ENCODE measurements at regions not wholly inside any gene's neighbourhood (a gene's known extent, or its start where the extent isn't known, plus 50 kb on each side); places are given as distances from the start of the nearest gene placed in this dataset.

DNA sequence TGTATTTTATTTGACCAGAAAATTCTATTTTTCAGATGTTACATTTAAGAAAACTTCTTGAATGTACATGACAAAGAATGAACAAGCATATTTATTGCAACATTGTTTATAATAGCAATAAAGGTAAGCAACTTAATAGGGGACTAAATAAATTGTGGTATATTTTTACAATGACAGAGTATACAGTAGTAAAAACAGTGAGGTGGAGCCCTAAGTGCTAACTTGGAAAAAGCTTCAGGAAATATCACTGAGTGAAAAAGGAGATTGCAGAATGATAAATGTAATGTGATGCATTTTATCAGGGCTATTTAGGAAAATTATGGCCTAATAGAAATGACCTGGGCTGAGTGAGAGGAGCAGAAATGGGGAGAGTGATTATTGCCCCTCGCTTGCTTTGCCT, 56.5 kb upstream of the SEMA6A start:
- DNase-seq (ENCODE audit: low spot score): no peak
- ChIA-PET POLR2A (interaction anchor here (0.6 kb wide), 1 partner anchor 229 kb away, joined by 3 read pairs; no protein-coding TSS in a partner anchor), CTCF (no interaction called here)
- Mint-ChIP-seq H3K36me3 (peaks cover 14% of the 10 kb centered on the region), H3K27ac (no peak overlapping the region), H3K4me3 (no peak overlapping the region), H3K9me3 (peaks cover 7% of the 10 kb centered on the region), H3K27me3 (ENCODE audit: low read depth) (peaks cover 12% of the 10 kb centered on the region), H3K4me1 (peaks cover 57% of the 10 kb centered on the region)
- ATAC-seq: no peak
- TF ChIP-seq, protein P1, sequence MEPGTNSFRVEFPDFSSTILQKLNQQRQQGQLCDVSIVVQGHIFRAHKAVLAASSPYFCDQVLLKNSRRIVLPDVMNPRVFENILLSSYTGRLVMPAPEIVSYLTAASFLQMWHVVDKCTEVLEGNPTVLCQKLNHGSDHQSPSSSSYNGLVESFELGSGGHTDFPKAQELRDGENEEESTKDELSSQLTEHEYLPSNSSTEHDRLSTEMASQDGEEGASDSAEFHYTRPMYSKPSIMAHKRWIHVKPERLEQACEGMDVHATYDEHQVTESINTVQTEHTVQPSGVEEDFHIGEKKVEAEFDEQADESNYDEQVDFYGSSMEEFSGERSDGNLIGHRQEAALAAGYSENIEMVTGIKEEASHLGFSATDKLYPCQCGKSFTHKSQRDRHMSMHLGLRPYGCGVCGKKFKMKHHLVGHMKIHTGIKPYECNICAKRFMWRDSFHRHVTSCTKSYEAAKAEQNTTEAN (CRISPR knock-in tag; IDR thresholded peaks at IDR 0.05): no peak
- no peak for TF ChIP-seq NR2C2 (CRISPR knock-in tag; IDR thresholded peaks at IDR 0.05)
- TF ChIP-seq RELA (CRISPR knock-in tag; IDR thresholded peaks at IDR 0.05; ENCODE audit: borderline replicate concordance): no peak
- TF ChIP-seq ZNF232 (CRISPR knock-in tag; IDR thresholded peaks at IDR 0.05): no peak
- TF ChIP-seq TEAD1 (CRISPR knock-in tag; IDR thresholded peaks at IDR 0.05): no peak
- TF ChIP-seq, protein P2, sequence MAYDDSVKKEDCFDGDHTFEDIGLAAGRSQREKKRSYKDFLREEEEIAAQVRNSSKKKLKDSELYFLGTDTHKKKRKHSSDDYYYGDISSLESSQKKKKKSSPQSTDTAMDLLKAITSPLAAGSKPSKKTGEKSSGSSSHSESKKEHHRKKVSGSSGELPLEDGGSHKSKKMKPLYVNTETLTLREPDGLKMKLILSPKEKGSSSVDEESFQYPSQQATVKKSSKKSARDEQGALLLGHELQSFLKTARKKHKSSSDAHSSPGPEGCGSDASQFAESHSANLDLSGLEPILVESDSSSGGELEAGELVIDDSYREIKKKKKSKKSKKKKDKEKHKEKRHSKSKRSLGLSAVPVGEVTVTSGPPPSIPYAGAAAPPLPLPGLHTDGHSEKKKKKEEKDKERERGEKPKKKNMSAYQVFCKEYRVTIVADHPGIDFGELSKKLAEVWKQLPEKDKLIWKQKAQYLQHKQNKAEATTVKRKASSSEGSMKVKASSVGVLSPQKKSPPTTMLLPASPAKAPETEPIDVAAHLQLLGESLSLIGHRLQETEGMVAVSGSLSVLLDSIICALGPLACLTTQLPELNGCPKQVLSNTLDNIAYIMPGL (CRISPR knock-in tag; IDR thresholded peaks at IDR 0.05): no peak
- TF ChIP-seq, protein P3, sequence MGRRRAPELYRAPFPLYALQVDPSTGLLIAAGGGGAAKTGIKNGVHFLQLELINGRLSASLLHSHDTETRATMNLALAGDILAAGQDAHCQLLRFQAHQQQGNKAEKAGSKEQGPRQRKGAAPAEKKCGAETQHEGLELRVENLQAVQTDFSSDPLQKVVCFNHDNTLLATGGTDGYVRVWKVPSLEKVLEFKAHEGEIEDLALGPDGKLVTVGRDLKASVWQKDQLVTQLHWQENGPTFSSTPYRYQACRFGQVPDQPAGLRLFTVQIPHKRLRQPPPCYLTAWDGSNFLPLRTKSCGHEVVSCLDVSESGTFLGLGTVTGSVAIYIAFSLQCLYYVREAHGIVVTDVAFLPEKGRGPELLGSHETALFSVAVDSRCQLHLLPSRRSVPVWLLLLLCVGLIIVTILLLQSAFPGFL (CRISPR knock-in tag; IDR thresholded peaks at IDR 0.05; ENCODE audit: borderline replicate concordance): no peak
- no peak for TF ChIP-seq ETV6 (CRISPR knock-in tag; IDR thresholded peaks at IDR 0.05)
- TF ChIP-seq FOXP1 (CRISPR knock-in tag; IDR thresholded peaks at IDR 0.05; ENCODE audit: borderline replicate concordance): no peak
- TF ChIP-seq, protein P4, sequence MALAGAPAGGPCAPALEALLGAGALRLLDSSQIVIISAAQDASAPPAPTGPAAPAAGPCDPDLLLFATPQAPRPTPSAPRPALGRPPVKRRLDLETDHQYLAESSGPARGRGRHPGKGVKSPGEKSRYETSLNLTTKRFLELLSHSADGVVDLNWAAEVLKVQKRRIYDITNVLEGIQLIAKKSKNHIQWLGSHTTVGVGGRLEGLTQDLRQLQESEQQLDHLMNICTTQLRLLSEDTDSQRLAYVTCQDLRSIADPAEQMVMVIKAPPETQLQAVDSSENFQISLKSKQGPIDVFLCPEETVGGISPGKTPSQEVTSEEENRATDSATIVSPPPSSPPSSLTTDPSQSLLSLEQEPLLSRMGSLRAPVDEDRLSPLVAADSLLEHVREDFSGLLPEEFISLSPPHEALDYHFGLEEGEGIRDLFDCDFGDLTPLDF (CRISPR knock-in tag; IDR thresholded peaks at IDR 0.05): no peak
- no peak for TF ChIP-seq NFYB (CRISPR knock-in tag; conservative IDR thresholded peaks at IDR 0.05; ENCODE audit: low read depth)

DNA sequence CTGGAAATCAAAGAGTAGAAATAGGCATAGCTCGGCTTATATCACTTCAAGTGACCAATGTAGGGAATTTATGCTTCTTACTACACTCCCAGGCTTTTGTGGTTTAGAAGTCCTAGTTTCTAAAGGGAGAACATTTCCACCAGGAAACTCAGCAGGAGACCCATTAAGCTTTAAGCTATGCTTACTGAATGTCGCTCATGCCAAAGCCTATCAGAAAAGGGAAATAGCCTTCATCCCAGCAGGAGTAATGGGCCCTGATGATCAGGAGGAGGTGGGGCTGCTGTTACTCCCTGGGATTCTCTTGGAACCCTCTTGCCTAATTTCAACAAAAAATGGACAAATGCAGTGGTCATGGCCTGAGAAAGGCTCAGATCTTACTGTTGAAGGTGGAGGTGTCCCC, 54.5 kb upstream of the SEMA6A start:
- peak; percentile 65 for ATAC-seq
- POLR2A ChIA-PET: no interaction called here
- TF ChIP-seq ETV6 (CRISPR knock-in tag; IDR thresholded peaks at IDR 0.05): peak; percentile 65; the same call in 1 of the 2 replicates
- TF ChIP-seq, protein P5, sequence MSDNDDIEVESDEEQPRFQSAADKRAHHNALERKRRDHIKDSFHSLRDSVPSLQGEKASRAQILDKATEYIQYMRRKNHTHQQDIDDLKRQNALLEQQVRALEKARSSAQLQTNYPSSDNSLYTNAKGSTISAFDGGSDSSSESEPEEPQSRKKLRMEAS (CRISPR knock-in tag; IDR thresholded peaks at IDR 0.05): no peak
- TF ChIP-seq ZNF423 (CRISPR knock-in tag; IDR thresholded peaks at IDR 0.05): peak; percentile 62; the same call in 1 of the 2 replicates
- TF ChIP-seq, protein P6, sequence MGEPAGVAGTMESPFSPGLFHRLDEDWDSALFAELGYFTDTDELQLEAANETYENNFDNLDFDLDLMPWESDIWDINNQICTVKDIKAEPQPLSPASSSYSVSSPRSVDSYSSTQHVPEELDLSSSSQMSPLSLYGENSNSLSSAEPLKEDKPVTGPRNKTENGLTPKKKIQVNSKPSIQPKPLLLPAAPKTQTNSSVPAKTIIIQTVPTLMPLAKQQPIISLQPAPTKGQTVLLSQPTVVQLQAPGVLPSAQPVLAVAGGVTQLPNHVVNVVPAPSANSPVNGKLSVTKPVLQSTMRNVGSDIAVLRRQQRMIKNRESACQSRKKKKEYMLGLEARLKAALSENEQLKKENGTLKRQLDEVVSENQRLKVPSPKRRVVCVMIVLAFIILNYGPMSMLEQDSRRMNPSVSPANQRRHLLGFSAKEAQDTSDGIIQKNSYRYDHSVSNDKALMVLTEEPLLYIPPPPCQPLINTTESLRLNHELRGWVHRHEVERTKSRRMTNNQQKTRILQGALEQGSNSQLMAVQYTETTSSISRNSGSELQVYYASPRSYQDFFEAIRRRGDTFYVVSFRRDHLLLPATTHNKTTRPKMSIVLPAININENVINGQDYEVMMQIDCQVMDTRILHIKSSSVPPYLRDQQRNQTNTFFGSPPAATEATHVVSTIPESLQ (CRISPR knock-in tag; IDR thresholded peaks at IDR 0.05): no peak
- TF ChIP-seq, protein P7, sequence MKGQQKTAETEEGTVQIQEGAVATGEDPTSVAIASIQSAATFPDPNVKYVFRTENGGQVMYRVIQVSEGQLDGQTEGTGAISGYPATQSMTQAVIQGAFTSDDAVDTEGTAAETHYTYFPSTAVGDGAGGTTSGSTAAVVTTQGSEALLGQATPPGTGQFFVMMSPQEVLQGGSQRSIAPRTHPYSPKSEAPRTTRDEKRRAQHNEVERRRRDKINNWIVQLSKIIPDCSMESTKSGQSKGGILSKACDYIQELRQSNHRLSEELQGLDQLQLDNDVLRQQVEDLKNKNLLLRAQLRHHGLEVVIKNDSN (CRISPR knock-in tag; IDR thresholded peaks at IDR 0.05): no peak
- TF ChIP-seq ATF1 (CRISPR knock-in tag; IDR thresholded peaks at IDR 0.05): no peak
- TF ChIP-seq, protein P8, sequence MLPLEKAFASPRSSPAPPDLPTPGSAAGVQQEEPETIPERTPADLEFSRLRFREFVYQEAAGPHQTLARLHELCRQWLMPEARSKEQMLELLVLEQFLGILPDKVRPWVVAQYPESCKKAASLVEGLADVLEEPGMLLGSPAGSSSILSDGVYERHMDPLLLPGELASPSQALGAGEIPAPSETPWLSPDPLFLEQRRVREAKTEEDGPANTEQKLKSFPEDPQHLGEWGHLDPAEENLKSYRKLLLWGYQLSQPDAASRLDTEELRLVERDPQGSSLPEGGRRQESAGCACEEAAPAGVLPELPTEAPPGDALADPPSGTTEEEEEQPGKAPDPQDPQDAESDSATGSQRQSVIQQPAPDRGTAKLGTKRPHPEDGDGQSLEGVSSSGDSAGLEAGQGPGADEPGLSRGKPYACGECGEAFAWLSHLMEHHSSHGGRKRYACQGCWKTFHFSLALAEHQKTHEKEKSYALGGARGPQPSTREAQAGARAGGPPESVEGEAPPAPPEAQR (CRISPR knock-in tag; IDR thresholded peaks at IDR 0.05): no peak
- TF ChIP-seq, protein P9, sequence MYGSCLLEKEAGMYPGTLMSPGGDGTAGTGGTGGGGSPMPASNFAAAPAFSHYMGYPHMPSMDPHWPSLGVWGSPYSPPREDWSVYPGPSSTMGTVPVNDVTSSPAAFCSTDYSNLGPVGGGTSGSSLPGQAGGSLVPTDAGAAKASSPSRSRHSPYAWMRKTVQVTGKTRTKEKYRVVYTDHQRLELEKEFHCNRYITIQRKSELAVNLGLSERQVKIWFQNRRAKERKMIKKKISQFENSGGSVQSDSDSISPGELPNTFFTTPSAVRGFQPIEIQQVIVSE (CRISPR knock-in tag; IDR thresholded peaks at IDR 0.05; ENCODE audit: borderline replicate concordance): no peak
- Mint-ChIP-seq H3K27me3 (ENCODE audit: low read depth) (peaks cover 12% of the 10 kb centered on the region), H3K4me3 (no peak overlapping the region), H3K9me3 (no peaks in the 10 kb centered on the region), H3K27ac (no peak overlapping the region), H3K36me3 (no peaks in the 10 kb centered on the region), H3K4me1 (peaks cover 66% of the 10 kb centered on the region)
- DNase-seq (ENCODE audit: low spot score): no peak
- CTCF ChIA-PET: no interaction called here
